ENCODE measurements at regions not wholly inside any gene's neighbourhood (a gene's known extent, or its start where the extent isn't known, plus 50 kb on each side); places are given as distances from the start of the nearest gene placed in this dataset.

DNA sequence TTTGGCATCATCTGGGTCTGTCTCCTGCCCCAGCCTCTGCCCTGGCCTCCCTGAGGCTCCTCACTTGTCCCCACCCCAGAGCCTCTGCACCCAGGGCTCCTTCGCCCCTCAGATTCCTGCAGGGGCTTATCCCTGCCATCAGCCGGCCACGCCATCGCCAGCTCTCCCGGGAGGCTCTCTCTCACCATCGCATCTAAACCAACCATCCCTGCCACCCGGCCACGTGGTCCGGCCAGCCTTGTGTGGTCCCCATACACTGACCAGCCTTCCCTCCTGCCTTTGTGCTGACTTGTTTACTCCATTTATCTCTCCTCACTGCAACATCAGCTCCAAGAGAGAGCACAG lies 134.3 kb upstream of the IQSEC1 start:
- Histone ChIP-seq H4K20me1 (ENCODE audit: insufficient read depth, low read length) (no peaks in the 10 kb centered on the region), H4K5ac (ENCODE audit: low read depth, low read length) (no peak overlapping the region), H3K23ac (ENCODE audit: low read depth, low read length) (no peak overlapping the region), H2AK5ac (ENCODE audit: low read depth, low read length) (no peak overlapping the region), H3K27me3 (ENCODE audit: control insufficient read depth, insufficient read depth, low read length) (peaks cover 17% of the 10 kb centered on the region), H3K9me3 (ENCODE audit: control insufficient read depth, insufficient read depth, low read length) (no peaks in the 10 kb centered on the region), H2AFZ (replicated peaks; ENCODE audit: low read length, poor library complexity) (no peak overlapping the region), H3K4me1 (ENCODE audit: control insufficient read depth, insufficient read depth, low read length) (no peaks in the 10 kb centered on the region), H3K4ac (ENCODE audit: low read depth, low read length) (no peak overlapping the region), H3K56ac (ENCODE audit: extremely low read depth, insufficient read depth, low read length) (no peak overlapping the region), H2BK5ac (ENCODE audit: low read depth, low read length, poor library complexity, severe bottlenecking) (no peak overlapping the region), H3K27ac (ENCODE audit: insufficient read depth, low read length) (no peak overlapping the region), H4K8ac (ENCODE audit: low read depth in 2 of 2, low read length in 2 of 2) (no peak overlapping the region), H3K36me3 (ENCODE audit: control insufficient read depth, insufficient read depth, low read length) (no peaks in the 10 kb centered on the region), H3K4me2 (ENCODE audit: low read depth, low read length) (no peak overlapping the region), H3K79me1 (ENCODE audit: low read depth in 1 of 2, low read length in 2 of 2) (no peaks in the 10 kb centered on the region), H2BK120ac (ENCODE audit: low read depth, low read length) (no peak overlapping the region), H4K91ac (ENCODE audit: insufficient read depth, low read depth, low read length) (no peak overlapping the region), H3K9me1 (ENCODE audit: insufficient read depth, low read length) (no peaks in the 10 kb centered on the region), H2BK20ac (ENCODE audit: low read depth, low read length) (no peak overlapping the region), H2AK9ac (replicated peaks; ENCODE audit: low read depth, low read length, poor library complexity) (no peak overlapping the region), H3K4me3 (ENCODE audit: insufficient read depth, low read depth, low read length) (no peak overlapping the region), H3K14ac (replicated peaks; ENCODE audit: low read depth, low read length) (no peak overlapping the region), H2BK15ac (ENCODE audit: low read depth, low read length) (no peak overlapping the region), H3K9ac (ENCODE audit: low read depth, low read length) (no peak overlapping the region), H3K18ac (ENCODE audit: low read depth, low read length) (no peak overlapping the region)
- DNase-seq (no peak), ATAC-seq (ENCODE audit: low read depth) (no peak)
- BruUV-seq (replicated peaks), result no TSS peak
- ChIA-PET POLR2A (ENCODE audit: unreplicated experiment) (no interaction called here), CTCF (no interaction called here)
- in situ Hi-C loops (cut with MboI; ENCODE audit: low sequenced_read_pairs) (no loop called here), dilution Hi-C loops (cut with HindIII; ENCODE audit: low sequenced_read_pairs, unreplicated experiment) (no loop called here), intact Hi-C loops (cut with micrococcal nuclease) (no loop called here)
- TF ChIP-seq, protein P1, sequence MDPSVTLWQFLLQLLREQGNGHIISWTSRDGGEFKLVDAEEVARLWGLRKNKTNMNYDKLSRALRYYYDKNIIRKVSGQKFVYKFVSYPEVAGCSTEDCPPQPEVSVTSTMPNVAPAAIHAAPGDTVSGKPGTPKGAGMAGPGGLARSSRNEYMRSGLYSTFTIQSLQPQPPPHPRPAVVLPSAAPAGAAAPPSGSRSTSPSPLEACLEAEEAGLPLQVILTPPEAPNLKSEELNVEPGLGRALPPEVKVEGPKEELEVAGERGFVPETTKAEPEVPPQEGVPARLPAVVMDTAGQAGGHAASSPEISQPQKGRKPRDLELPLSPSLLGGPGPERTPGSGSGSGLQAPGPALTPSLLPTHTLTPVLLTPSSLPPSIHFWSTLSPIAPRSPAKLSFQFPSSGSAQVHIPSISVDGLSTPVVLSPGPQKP (IDR thresholded peaks at IDR 0.05; ENCODE audit: borderline replicate concordance, low read depth, low read length), result no peak
- no peak for TF ChIP-seq POLR2A (IDR thresholded peaks at IDR 0.05; ENCODE audit: low read depth, low read length)
- no peak for TF ChIP-seq MAZ (IDR thresholded peaks at IDR 0.05; ENCODE audit: borderline replicate concordance, low read depth, low read length)
- no peak for TF ChIP-seq RCOR1 (IDR thresholded peaks at IDR 0.05; ENCODE audit: insufficient replicate concordance, low read length)
- TF ChIP-seq FOS (IDR thresholded peaks at IDR 0.05; ENCODE audit: low read depth, low read length), result no peak
- TF ChIP-seq CHD1 (IDR thresholded peaks at IDR 0.05; ENCODE audit: low read depth, low read length), result no peak
- TF ChIP-seq CEBPB (IDR thresholded peaks at IDR 0.05; ENCODE audit: low read depth, low read length), result no peak
- WGBS, 2 experiments (ENCODE audit: extremely low coverage in 2 of 2, insufficient read length in 1 of 2), result 72% methylated on average over 5 of the region's 9 CpGs; no CpG with 5 or more reads in 1 of the 2 experiments
